ENCODE measurements at regions not wholly inside any gene's neighbourhood (a gene's known extent, or its start where the extent isn't known, plus 50 kb on each side); places are given as distances from the start of the nearest gene placed in this dataset.

GRCh38 chr13:103358255-103358932 lies 292.2 kb upstream of the SLC10A2 start:
- no peak for TF ChIP-seq EZH2 (IDR thresholded peaks at IDR 0.05; ENCODE audit: insufficient read depth, poor library complexity, severe bottlenecking)
- no peak for TF ChIP-seq EZH2phosphoT487 (IDR thresholded peaks at IDR 0.05; ENCODE audit: insufficient read depth, low read depth)
